GM12878 (cell line): ENCODE measurements at regions not wholly inside any gene's neighbourhood (a gene's known extent, or its start where the extent isn't known, plus 50 kb on each side); places are given as distances from the start of the nearest gene placed in this dataset.

Experiments used
- ATAC-seq: fragments of 200-7000 bp; cut with Tn5 transposase; 3 replicates; pipeline ENCODE4 v1.9.1; 2020; ENCODE audit warnings: mild to moderate bottlenecking, moderate library complexity
- BruUV-seq: library from RNA; stranded (reverse); fragments of 400-500 nt; replicated peaks from 2 replicates; lab custom pipeline; 2021; lab: Mats Ljungman, UMichigan
- CTCF ChIA-PET: fragments of 300-600 bp; sonication (Branson Sonifier 250); formaldehyde crosslinking; extraction: SDS; loops from one replicate; lab custom pipeline; 2021; ENCODE audit warnings: inconsistent platforms; lab: Yijun Ruan, JAX
- POLR2A ChIA-PET: fragments of 350-600 bp; formaldehyde crosslinking; extraction: SDS; loops from one replicate; lab custom pipeline; 2021; ENCODE audit warnings: inconsistent platforms; lab: Charles Lee
- RAD21 ChIA-PET: fragments of 300-600 bp; sonication (Branson Sonifier 250); formaldehyde crosslinking; loops from one replicate; lab custom pipeline; 2023; ENCODE audit warnings: antibody characterized with exemption; ENCODE audit not compliant: unreplicated experiment; lab: Charles Lee
- SMC1A ChIA-PET: fragments of 300-600 bp; sonication (Branson Sonifier 250); formaldehyde crosslinking; loops from one replicate; lab custom pipeline; 2023; ENCODE audit not compliant: unreplicated experiment, uncharacterized antibody; lab: Charles Lee
- DNase-seq: peaks from one replicate; pipeline ENCODE4 v3.0.0-alpha.2; 2011; ENCODE audit warnings: low read depth, low spot score
- FAIRE-seq: peaks from 3 replicates; lab custom pipeline; 2011; peaks lifted over from hg19 to GRCh38; lab: Jason Lieb, UNC
- H2AFZ ChIP-seq: 2 replicates; pipeline ENCODE4 v1.6.0; 2011; ENCODE audit warnings: low read depth, low read length, control low read depth; ENCODE audit not compliant: control insufficient read depth
- H3K27ac ChIP-seq: 2 replicates; pipeline ENCODE4 v1.5.1; 2011; ENCODE audit warnings: control low read depth; ENCODE audit not compliant: control insufficient read depth, insufficient read depth
- H3K27me3 ChIP-seq, 2 experiments: replicated peaks in 1 of 2; 2 replicates each; pipeline versions ENCODE4 v1.6.0 to v1.6.1; 2011; ENCODE audit warnings: low read length in 1 of 2; ENCODE audit not compliant: control insufficient read depth in 2 of 2, insufficient read depth in 2 of 2
- H3K36me3 ChIP-seq, 2 experiments: 2 replicates each; pipeline ENCODE4 v1.5.1; 2011; ENCODE audit warnings: low read length in 1 of 2; ENCODE audit not compliant: control insufficient read depth in 2 of 2, insufficient read depth in 2 of 2
- H3K4me1 ChIP-seq: 2 replicates; pipeline ENCODE4 v1.6.1; 2011; ENCODE audit warnings: mild to moderate bottlenecking, low read length, moderate library complexity, mixed read lengths; ENCODE audit not compliant: control insufficient read depth, insufficient read depth
- H3K4me2 ChIP-seq: 2 replicates; pipeline ENCODE4 v1.6.0; 2011; ENCODE audit warnings: control low read depth; ENCODE audit not compliant: control insufficient read depth, insufficient read depth
- H3K4me3 ChIP-seq: fragments of 200-600 bp; sonication (generic); 2 replicates; pipeline ENCODE4 v1.5.1; 2016
- H3K79me2 ChIP-seq: 2 replicates; pipeline ENCODE4 v1.6.0; 2011; ENCODE audit warnings: low read length; ENCODE audit not compliant: control insufficient read depth, insufficient read depth
- H3K9ac ChIP-seq: 2 replicates; pipeline ENCODE4 v1.8.0; 2011; ENCODE audit warnings: low read length, control low read depth, mixed read lengths; ENCODE audit not compliant: control insufficient read depth, insufficient read depth
- H3K9me3 ChIP-seq: replicated peaks from 3 replicates; pipeline ENCODE4 v1.5.1; 2011; ENCODE audit warnings: mild to moderate bottlenecking, low read length; ENCODE audit not compliant: control insufficient read depth, insufficient read depth
- H4K20me1 ChIP-seq: 2 replicates; pipeline ENCODE4 v1.6.0; 2011; ENCODE audit not compliant: control insufficient read depth, insufficient read depth
- CBX3 ChIP-seq: fragments of 200-600 bp; sonication (generic); IDR thresholded peaks from 2 replicates; pipeline ENCODE4 v1.6.1; 2016; ENCODE audit warnings: low read depth, borderline replicate concordance
- EED ChIP-seq: sonication (generic); IDR thresholded peaks from 2 replicates; pipeline ENCODE4 v1.6.1; 2016; ENCODE audit warnings: antibody characterized with exemption, low read depth
- EGR1 ChIP-seq, 2 experiments: IDR thresholded peaks; 1 replicate in 1 of 2; 2 replicates in 1 of 2; pipeline ENCODE4 v1.6.1; 2011 to 2012; ENCODE audit warnings: low read depth in 2 of 2, low read length in 2 of 2, borderline replicate concordance in 1 of 2, mild to moderate bottlenecking in 1 of 2, moderate library complexity in 1 of 2
- ESRRA ChIP-seq: IDR thresholded peaks from 2 replicates; pipeline ENCODE4 v1.6.1; 2012; ENCODE audit warnings: mild to moderate bottlenecking, low read length, improper control_type of control experiment
- EZH2 ChIP-seq: IDR thresholded peaks from 2 replicates; pipeline ENCODE4 v1.6.1; 2012; ENCODE audit warnings: low read depth, mild to moderate bottlenecking, control low read depth, inconsistent platforms, low read length, borderline replicate concordance; ENCODE audit not compliant: control insufficient read depth
- FOS ChIP-seq: IDR thresholded peaks from 3 replicates; pipeline ENCODE4 v1.6.1; 2011; ENCODE audit warnings: borderline replicate concordance; ENCODE audit not compliant: insufficient read length; ENCODE audit errors: extremely low read depth
- HSF1 ChIP-seq: fragments of 150-350 bp; IDR thresholded peaks from 2 replicates; pipeline ENCODE4 v1.6.1; 2014; ENCODE audit warnings: mild to moderate bottlenecking, low read depth, low read length
- IRF4 ChIP-seq: IDR thresholded peaks from 2 replicates; pipeline ENCODE4 v1.6.1; 2011; ENCODE audit warnings: low read depth, low read length
- KLF5 ChIP-seq: fragments of 450-650 bp; IDR thresholded peaks from 2 replicates; pipeline ENCODE4 v1.6.1; 2014; ENCODE audit warnings: mild to moderate bottlenecking; ENCODE audit not compliant: partially characterized antibody
- MTA3 ChIP-seq: IDR thresholded peaks from 2 replicates; pipeline ENCODE4 v1.6.1; 2012; ENCODE audit warnings: low read length, inconsistent platforms, borderline replicate concordance
- NFIC ChIP-seq: IDR thresholded peaks from 2 replicates; pipeline ENCODE4 v1.6.1; 2012; ENCODE audit warnings: low read depth, mild to moderate bottlenecking, inconsistent platforms, low read length, moderate library complexity
- NFYB ChIP-seq: IDR thresholded peaks from 2 replicates; pipeline ENCODE4 v1.6.1; 2011; ENCODE audit warnings: low read depth, mild to moderate bottlenecking, low read length, improper control_type of control experiment, moderate library complexity; ENCODE audit not compliant: insufficient read depth
- POLR2AphosphoS5 ChIP-seq: IDR thresholded peaks from 2 replicates; pipeline ENCODE4 v1.6.1; 2011; ENCODE audit warnings: mild to moderate bottlenecking, low read length, inconsistent platforms
- RUNX3 ChIP-seq: IDR thresholded peaks from 2 replicates; pipeline ENCODE4 v1.6.1; 2012; ENCODE audit warnings: low read length, inconsistent platforms
- SPI1 ChIP-seq: IDR thresholded peaks from 2 replicates; pipeline ENCODE4 v1.6.1; 2011; ENCODE audit warnings: low read depth, mild to moderate bottlenecking, low read length, moderate library complexity, borderline replicate concordance; ENCODE audit not compliant: insufficient read depth
- ZBED1 ChIP-seq: IDR thresholded peaks from 2 replicates; pipeline ENCODE4 v1.6.1; 2016; ENCODE audit warnings: borderline replicate concordance
- WGBS: methylation state at CpG from one replicate; pipeline ENCODE4 v1.1.6; 2016; ENCODE audit warnings: low lambda C conversion rate; ENCODE audit not compliant: insufficient replicate concordance, insufficient coverage; ENCODE audit errors: missing lambda C conversion rate; 5-methylcytosine and 5-hydroxymethylcytosine counted together
- in situ Hi-C: fragments of 300-500 bp; cut with MboI; formaldehyde crosslinking; loops from 9 replicates; pipeline ENCODE4 v1.14.3; 2018; ENCODE audit warnings: mixed read lengths
- intact Hi-C: fragments of 100-400 bp; cut with micrococcal nuclease; formaldehyde crosslinking; loops from one replicate; pipeline ENCODE4 v1.14.2; 2022; ENCODE audit not compliant: unreplicated experiment
- TF ChIP-seq, protein P1 (sequence below): IDR thresholded peaks from 2 replicates; pipeline ENCODE4 v1.6.1; 2012; ENCODE audit warnings: low read depth, low read length, improper control_type of control experiment
- TF ChIP-seq, protein P2 (sequence below): fragments of 450-650 bp; IDR thresholded peaks from 2 replicates; pipeline ENCODE4 v1.6.1; 2017; ENCODE audit warnings: mild to moderate bottlenecking, moderate library complexity

GRCh38 chr5:12174734-12175133 is 270.5 kb upstream of the CTNND2 start:
- Histone ChIP-seq H3K27me3 (no peaks in the 10 kb centered on the region), H3K4me3 (no peak overlapping the region), H3K36me3 (no peaks in the 10 kb centered on the region), H3K9ac (no peak overlapping the region), H4K20me1 (no peaks in the 10 kb centered on the region), H3K4me1 (no peaks in the 10 kb centered on the region), H2AFZ (no peak overlapping the region), H3K27ac (no peak overlapping the region), H3K9me3 (no peaks in the 10 kb centered on the region), H3K79me2 (no peaks in the 10 kb centered on the region), H3K4me2 (no peak overlapping the region)
- DNase-seq, result no peak
- ChIA-PET RAD21 (no interaction called here), SMC1A (interaction anchor here (0.7 to 1.0 kb wide), 2 partner anchors 9 to 10 kb away, joined by 3 to 5 read pairs; no protein-coding TSS in a partner anchor), CTCF (no interaction called here), POLR2A (no interaction called here)
- intact Hi-C loops (no loop called here), in situ Hi-C loops (no loop called here)
- no peak for FAIRE-seq
- no TSS peak for BruUV-seq
- no peak for ATAC-seq
- WGBS, result 38% methylated on average over 2 of the region's 2 CpGs
- no peak for TF ChIP-seq CBX3
- no peak for TF ChIP-seq SPI1
- TF ChIP-seq POLR2AphosphoS5, result no peak
- no peak for TF ChIP-seq EED
- no peak for TF ChIP-seq KLF5
- TF ChIP-seq IRF4, result no peak
- no peak for TF ChIP-seq ZBED1
- TF ChIP-seq EGR1 (IDR thresholded peaks at IDR 0.05; ENCODE audit: borderline replicate concordance in 1 of 2, low read depth in 2 of 2, low read length in 2 of 2), result no peak
- no peak for TF ChIP-seq RUNX3
- TF ChIP-seq FOS, result no peak
- TF ChIP-seq NFYB, result no peak
- TF ChIP-seq ESRRA, result no peak
- TF ChIP-seq EZH2, result no peak
- no peak for TF ChIP-seq NFIC
- TF ChIP-seq, protein P1, sequence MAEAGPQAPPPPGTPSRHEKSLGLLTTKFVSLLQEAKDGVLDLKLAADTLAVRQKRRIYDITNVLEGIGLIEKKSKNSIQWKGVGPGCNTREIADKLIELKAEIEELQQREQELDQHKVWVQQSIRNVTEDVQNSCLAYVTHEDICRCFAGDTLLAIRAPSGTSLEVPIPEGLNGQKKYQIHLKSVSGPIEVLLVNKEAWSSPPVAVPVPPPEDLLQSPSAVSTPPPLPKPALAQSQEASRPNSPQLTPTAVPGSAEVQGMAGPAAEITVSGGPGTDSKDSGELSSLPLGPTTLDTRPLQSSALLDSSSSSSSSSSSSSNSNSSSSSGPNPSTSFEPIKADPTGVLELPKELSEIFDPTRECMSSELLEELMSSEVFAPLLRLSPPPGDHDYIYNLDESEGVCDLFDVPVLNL, result no peak
- TF ChIP-seq, protein P2, sequence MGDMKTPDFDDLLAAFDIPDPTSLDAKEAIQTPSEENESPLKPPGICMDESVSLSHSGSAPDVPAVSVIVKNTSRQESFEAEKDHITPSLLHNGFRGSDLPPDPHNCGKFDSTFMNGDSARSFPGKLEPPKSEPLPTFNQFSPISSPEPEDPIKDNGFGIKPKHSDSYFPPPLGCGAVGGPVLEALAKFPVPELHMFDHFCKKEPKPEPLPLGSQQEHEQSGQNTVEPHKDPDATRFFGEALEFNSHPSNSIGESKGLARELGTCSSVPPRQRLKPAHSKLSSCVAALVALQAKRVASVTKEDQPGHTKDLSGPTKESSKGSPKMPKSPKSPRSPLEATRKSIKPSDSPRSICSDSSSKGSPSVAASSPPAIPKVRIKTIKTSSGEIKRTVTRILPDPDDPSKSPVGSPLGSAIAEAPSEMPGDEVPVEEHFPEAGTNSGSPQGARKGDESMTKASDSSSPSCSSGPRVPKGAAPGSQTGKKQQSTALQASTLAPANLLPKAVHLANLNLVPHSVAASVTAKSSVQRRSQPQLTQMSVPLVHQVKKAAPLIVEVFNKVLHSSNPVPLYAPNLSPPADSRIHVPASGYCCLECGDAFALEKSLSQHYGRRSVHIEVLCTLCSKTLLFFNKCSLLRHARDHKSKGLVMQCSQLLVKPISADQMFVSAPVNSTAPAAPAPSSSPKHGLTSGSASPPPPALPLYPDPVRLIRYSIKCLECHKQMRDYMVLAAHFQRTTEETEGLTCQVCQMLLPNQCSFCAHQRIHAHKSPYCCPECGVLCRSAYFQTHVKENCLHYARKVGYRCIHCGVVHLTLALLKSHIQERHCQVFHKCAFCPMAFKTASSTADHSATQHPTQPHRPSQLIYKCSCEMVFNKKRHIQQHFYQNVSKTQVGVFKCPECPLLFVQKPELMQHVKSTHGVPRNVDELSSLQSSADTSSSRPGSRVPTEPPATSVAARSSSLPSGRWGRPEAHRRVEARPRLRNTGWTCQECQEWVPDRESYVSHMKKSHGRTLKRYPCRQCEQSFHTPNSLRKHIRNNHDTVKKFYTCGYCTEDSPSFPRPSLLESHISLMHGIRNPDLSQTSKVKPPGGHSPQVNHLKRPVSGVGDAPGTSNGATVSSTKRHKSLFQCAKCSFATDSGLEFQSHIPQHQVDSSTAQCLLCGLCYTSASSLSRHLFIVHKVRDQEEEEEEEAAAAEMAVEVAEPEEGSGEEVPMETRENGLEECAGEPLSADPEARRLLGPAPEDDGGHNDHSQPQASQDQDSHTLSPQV, result no peak
- no peak for TF ChIP-seq MTA3
- TF ChIP-seq HSF1, result no peak
